NCI-H1092 (cell line): ENCODE measurements at regions not wholly inside any gene's neighbourhood (a gene's known extent, or its start where the extent isn't known, plus 50 kb on each side); places are given as distances from the start of the nearest gene placed in this dataset.
"Not testable (repeated sequence)": the region's sequence is repeated elsewhere in the genome, so short reads cannot be mapped to it uniquely, and the experiment has no call there.

Source experiments
- DNase-seq: peaks from one replicate; lab custom pipeline; 2025; lab: John Stamatoyannopoulos, UW

DNA sequence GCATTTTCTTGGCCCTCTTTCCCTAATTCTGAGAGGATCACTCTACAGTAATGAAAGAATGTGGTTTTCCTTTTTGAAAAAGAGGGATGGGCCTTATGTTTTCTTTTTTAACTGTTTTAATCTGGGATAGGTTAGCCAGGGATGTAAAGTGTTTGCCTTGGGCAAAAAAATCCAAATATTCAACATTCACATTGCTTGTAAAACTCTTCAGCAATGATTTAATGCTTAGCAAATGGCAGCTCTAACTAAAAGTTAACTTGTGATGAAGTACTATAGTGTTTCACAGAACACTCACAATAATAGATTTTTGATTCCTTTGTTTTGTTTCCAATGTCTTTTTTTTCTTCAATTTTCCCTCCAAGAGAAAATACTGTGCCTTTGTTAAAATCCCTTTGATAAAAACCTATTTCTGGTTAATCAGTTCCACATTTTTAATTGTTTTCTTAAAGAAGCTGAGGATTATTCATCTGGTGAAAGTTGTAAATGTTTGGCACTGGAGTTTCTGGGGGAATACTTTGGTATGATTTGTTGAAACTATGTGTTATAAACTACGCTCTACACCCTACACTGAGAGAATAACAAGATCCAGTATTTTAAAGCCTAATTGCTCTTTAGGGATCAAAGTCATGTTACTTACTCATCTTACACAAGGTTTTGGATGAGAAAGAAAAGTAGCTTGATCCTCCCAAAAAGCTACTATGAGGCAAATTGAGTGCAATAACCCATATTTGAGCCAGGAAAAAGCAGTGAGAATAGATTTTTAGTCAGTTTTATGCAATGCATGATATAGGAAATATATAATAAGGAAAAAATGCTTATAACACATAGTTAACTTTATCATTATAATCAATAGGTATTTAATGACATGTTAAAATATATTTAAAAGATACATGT is 335.8 kb downstream of the EPHA7 start:
- DNase-seq, result no peak

GRCh38 chr6:93081901-93082300 is 337.5 kb downstream of the EPHA7 start:
- no peak for DNase-seq

- DNase-seq, result no peak
Measured at GRCh38 chr6:93079061-93079460, 340.3 kb downstream of the EPHA7 start.

DNA sequence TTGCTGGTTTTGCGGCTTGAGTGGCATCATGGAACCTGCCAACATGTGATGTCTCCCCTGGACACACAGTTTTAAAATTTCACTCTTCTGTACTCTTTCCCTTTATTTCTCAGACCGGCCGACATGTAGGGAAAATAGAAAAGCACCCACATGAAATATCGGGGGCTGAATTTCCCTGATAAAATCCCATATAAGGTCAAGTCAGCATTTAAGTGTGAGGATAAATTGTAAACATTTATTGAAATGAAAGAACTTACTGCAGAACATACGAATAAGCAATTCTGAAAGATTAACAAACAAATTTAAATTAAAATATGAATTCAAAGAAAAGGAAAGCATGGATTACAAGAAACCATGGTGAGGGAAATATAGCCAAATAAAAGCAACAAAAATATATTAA is 345.5 kb downstream of the EPHA7 start:
- no peak for DNase-seq

DNA sequence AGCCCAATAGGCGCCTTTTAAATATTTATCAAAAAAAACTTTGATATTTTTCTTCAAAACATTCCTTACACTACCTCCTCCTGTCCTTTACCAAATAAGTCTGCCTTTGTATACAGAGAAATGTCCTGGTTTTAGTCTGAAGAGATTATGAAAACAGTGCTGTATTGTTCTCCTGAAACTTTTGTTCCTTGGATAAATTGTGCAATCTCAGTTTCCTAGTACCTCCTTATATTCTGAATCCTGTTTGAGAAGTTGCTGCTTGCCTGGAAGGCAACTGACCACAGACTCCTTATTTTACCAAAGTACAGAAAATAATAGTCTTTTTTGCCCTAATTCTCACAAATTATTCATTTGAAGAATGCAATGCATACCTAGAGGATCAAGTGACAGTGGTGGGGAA is 349.5 kb downstream of the EPHA7 start:
- no peak for DNase-seq

- DNase-seq, result no peak
Measured at GRCh38 chr6:93059911-93060310, 359.4 kb downstream of the EPHA7 start.

DNA sequence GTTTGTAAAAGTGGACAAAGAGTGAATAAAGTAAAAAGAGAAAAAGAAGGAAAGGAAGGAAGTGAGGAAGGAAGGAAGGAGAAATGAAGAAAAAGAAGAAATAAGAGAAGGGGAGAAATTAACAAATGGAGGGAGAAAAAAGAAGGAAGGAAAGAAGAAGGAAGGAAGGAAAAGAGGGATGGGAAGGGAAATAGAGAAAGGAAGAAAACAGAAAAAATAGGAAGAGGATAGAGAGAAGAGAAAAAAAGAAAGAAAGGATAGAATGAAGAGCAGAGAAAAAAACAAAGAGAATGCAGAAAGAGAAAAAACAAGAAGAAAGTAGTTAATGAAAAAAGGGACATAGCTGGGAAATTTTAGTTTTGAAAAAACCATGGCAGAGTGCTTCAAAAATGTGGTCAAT is 361.8 kb downstream of the EPHA7 start:
- DNase-seq, result no peak

GRCh38 chr6:93048381-93048780 is 371.0 kb downstream of the EPHA7 start:
- DNase-seq, result no peak

DNA sequence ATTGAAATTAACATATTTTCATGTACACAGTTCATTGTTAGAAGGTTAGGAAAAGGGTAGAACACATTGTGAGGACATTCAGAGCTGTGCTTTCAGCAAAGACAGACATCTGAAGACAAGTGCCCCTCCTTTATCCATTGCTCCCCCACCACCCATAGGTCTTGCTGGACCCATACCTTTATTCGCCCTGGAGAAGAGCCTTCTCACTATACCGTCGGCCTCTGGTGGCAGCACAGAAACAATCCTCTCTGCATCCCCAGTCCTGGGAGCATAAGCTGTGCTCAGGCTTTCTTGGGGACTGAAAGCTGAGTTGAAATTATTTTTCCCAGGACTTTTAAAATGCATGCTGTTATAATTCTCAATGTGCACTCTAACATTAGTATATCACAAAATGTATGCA is 372.3 kb downstream of the EPHA7 start:
- DNase-seq, result no peak

- no peak for DNase-seq
Measured at GRCh38 chr6:93045156-93045555, 374.2 kb downstream of the EPHA7 start.

DNA sequence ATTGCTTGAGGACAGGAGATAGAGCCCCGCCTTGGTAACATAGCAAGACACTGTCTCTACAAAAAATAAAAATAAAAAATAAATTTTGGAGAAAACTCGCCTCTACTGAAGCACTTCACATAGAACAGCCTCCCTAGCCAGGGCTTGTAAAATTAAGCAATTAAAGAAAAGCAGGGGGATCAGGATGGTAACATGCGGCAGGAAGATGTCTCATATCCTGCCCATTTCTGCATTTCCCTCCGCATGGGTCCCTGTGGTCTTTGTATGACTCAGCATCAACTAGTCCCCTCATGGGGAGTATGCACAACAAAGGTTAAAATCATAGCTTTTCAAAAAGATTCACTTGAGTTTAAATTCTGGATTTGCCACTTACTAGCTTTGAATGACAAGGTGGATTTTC is 379.0 kb downstream of the EPHA7 start:
- no peak for DNase-seq

- no peak for DNase-seq
Measured at GRCh38 chr6:93036835-93037234, 382.5 kb downstream of the EPHA7 start.

DNA sequence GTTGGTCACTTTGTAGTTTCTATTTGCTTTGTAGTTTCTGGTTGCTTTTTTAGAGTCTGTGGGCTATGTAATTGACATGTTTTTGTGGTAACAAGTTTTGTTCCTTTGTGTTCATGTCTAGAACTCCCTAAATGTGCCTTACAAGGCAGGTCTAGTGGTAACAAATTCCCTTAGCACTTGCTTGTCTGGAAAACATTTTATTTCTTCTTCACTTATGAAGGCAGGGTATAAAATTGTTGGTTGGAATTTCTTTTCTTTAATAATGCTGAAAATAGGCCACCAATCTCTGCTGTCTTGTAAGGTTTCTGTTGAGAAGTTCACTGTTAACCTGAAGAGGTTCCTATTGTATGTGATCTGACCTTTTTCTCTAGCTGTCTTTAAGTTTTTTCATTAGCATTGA is 383.6 kb downstream of the EPHA7 start:
- DNase-seq, result no peak

GRCh38 chr6:93021235-93021915 is 398.0 kb downstream of the EPHA7 start:
- DNase-seq, result no peak

GRCh38 chr6:93017626-93018025 is 401.7 kb downstream of the EPHA7 start:
- DNase-seq, result no peak

GRCh38 chr6:93017213-93017612 is 402.1 kb downstream of the EPHA7 start:
- DNase-seq, result no peak

GRCh38 chr6:93013054-93013453 is 406.3 kb downstream of the EPHA7 start:
- DNase-seq, result no peak

- no peak for DNase-seq
Measured at GRCh38 chr6:93008375-93008774, 411.0 kb downstream of the EPHA7 start.

- DNase-seq, result no peak
Measured at GRCh38 chr6:92989656-92990055, 429.7 kb downstream of the EPHA7 start.

- DNase-seq, result no peak
Measured at GRCh38 chr6:92979281-92979680, 440.1 kb downstream of the EPHA7 start.

- DNase-seq, result no peak
Measured at GRCh38 chr6:92977018-92977417, 442.3 kb downstream of the EPHA7 start.

GRCh38 chr6:92967362-92967761 is 452.0 kb downstream of the EPHA7 start:
- DNase-seq, result no peak

GRCh38 chr6:92962846-92963245 is 456.5 kb downstream of the EPHA7 start:
- DNase-seq, result no peak

DNA sequence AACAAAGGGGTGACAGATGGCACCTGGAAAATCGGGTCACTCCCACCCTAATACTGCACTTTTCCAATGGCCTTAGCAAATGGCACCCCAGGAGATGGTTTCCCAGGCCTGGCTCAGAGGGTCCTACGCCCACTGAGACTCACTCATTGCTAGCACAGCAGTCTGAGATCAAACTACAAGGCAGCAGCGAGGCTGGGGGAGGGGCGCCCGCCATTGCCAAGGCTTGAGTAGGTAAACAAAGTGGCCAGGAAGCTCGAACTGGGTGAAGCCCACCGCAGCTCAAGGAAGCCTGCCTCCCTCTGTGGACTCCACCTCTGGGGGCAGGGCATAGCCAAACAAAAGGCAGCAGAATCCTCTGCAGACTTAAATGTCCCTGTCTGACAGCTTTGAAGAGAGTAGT is 467.2 kb downstream of the EPHA7 start:
- not testable (repeated sequence) for DNase-seq
